ENCODE measurements at regions not wholly inside any gene's neighbourhood (a gene's known extent, or its start where the extent isn't known, plus 50 kb on each side); places are given as distances from the start of the nearest gene placed in this dataset.

- no peaks in the 10 kb centered on the region for H3K36me3 ChIP-seq (ENCODE audit: control insufficient read depth, insufficient read depth, low read length)
- H3K27me3 ChIP-seq (ENCODE audit: control insufficient read depth, insufficient read depth, low read length) = no peaks in the 10 kb centered on the region
- no peak overlapping the region for H3K9ac ChIP-seq (ENCODE audit: low read depth, low read length)
- H3K4me1 ChIP-seq (ENCODE audit: control insufficient read depth, insufficient read depth, low read length) = no peaks in the 10 kb centered on the region
- H3K9me3 ChIP-seq (ENCODE audit: control insufficient read depth, insufficient read depth, low read length) = no peaks in the 10 kb centered on the region
- no peak overlapping the region for H3K4me3 ChIP-seq (ENCODE audit: low read depth, low read length)
Measured at GRCh38 chr2:129741165-129741564, 238.3 kb upstream of the RAB6C start.

DNA sequence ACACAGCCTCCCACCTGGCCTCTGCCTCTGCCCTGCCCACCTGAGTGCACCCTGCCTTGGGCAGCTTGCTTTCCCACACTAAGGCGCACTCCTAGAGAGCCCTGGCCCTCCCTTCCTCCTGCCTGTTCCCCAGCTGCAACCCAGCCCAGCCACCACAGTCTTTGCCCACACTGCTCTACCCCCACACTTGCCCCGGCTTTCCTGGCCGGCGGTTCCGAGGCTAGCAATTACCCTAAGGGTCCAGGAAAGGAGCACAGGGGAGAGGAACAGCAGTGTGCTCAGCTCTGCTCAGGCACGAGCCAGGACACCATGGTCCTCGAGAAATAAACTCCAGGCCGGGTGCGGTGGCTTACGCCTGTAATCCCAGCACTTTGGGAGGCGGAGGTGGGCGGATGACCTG is 237.8 kb upstream of the RAB6C start:
- no peaks in the 10 kb centered on the region for H3K27me3 ChIP-seq (ENCODE audit: control insufficient read depth, insufficient read depth, low read length)
- H3K36me3 ChIP-seq (ENCODE audit: control insufficient read depth, insufficient read depth, low read length) = no peaks in the 10 kb centered on the region
- H3K4me1 ChIP-seq (ENCODE audit: control insufficient read depth, insufficient read depth, low read length) = no peaks in the 10 kb centered on the region
- no peak overlapping the region for H3K9ac ChIP-seq (ENCODE audit: low read depth, low read length)
- no peak overlapping the region for H3K4me3 ChIP-seq (ENCODE audit: low read depth, low read length)
- H3K9me3 ChIP-seq (ENCODE audit: control insufficient read depth, insufficient read depth, low read length) = no peaks in the 10 kb centered on the region

DNA sequence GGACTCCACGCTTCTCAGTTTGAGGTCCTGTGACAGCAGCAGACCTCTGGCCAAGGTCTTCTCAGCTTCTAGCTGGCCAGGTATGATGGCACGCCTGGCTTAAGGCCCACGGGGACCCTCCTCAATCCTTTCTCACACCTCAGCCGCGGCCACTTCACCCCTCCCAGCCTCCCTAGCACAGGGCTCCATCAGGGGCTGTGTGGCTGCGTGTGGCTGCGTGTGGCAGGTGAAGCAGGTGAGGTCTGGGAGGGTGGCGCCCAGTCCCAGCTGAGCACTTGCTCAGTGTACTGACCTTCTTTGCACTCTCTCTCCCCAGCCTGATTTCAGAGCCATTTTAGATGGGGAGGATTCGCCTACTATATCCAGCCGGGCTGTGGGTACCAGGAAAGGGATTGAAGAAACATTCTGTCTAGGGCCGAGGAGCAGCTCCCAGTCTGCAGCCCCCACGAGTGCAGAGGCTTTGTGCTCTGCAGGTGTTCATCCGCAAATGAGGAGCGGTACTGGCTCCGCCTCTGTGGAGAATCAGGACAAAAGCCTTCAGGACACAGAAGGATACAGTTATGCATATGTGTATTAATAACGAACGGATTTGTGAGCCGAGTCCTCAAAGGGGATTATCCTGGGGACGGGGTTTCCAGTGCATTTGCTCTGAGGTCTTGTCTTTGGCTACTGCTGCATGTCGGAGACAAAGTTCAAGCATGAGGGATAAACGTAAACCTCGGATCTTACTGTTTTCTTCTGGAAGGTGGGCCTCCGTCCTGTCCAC is 236.9 kb upstream of the RAB6C start:
- Histone ChIP-seq H3K36me3 (ENCODE audit: control insufficient read depth, insufficient read depth, low read length) (no peaks in the 10 kb centered on the region), H3K27me3 (ENCODE audit: control insufficient read depth, insufficient read depth, low read length) (no peaks in the 10 kb centered on the region), H3K4me1 (ENCODE audit: control insufficient read depth, insufficient read depth, low read length) (no peaks in the 10 kb centered on the region), H3K4me3 (ENCODE audit: low read depth, low read length) (no peak overlapping the region), H3K9me3 (ENCODE audit: control insufficient read depth, insufficient read depth, low read length) (no peaks in the 10 kb centered on the region), H3K9ac (ENCODE audit: low read depth, low read length) (no peak overlapping the region)

- Histone ChIP-seq H3K4me1 (ENCODE audit: control insufficient read depth, insufficient read depth, low read length) (no peaks in the 10 kb centered on the region), H3K36me3 (ENCODE audit: control insufficient read depth, insufficient read depth, low read length) (no peaks in the 10 kb centered on the region), H3K9me3 (ENCODE audit: control insufficient read depth, insufficient read depth, low read length) (no peaks in the 10 kb centered on the region), H3K4me3 (ENCODE audit: low read depth, low read length) (no peak overlapping the region), H3K9ac (ENCODE audit: low read depth, low read length) (no peak overlapping the region), H3K27me3 (ENCODE audit: control insufficient read depth, insufficient read depth, low read length) (no peaks in the 10 kb centered on the region)
Measured at GRCh38 chr2:129744141-129744540, 235.3 kb upstream of the RAB6C start.

DNA sequence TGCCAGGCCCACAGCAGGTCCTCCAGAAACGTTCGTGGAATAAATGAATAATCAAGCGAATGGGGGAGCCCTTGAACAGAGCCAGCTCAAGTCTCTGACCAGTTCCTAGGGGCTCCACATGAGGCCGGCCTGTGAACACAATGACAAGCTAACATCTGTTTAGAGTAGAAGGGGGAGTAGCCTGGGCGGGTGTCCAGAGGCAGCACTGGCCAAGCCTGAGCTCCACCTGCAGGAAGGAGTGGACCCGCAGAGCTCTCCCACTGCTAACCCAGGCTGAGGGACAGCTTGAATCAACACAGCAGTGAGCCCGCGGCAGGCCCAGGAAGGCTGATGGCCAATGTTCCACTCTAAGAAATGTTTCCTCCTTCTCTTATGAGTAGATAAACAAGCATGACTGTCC is 234.8 kb upstream of the RAB6C start:
- Histone ChIP-seq H3K4me1 (ENCODE audit: control insufficient read depth, insufficient read depth, low read length) (no peaks in the 10 kb centered on the region), H3K27me3 (ENCODE audit: control insufficient read depth, insufficient read depth, low read length) (no peaks in the 10 kb centered on the region), H3K36me3 (ENCODE audit: control insufficient read depth, insufficient read depth, low read length) (no peaks in the 10 kb centered on the region), H3K4me3 (ENCODE audit: low read depth, low read length) (no peak overlapping the region), H3K9ac (ENCODE audit: low read depth, low read length) (no peak overlapping the region), H3K9me3 (ENCODE audit: control insufficient read depth, insufficient read depth, low read length) (no peaks in the 10 kb centered on the region)

DNA sequence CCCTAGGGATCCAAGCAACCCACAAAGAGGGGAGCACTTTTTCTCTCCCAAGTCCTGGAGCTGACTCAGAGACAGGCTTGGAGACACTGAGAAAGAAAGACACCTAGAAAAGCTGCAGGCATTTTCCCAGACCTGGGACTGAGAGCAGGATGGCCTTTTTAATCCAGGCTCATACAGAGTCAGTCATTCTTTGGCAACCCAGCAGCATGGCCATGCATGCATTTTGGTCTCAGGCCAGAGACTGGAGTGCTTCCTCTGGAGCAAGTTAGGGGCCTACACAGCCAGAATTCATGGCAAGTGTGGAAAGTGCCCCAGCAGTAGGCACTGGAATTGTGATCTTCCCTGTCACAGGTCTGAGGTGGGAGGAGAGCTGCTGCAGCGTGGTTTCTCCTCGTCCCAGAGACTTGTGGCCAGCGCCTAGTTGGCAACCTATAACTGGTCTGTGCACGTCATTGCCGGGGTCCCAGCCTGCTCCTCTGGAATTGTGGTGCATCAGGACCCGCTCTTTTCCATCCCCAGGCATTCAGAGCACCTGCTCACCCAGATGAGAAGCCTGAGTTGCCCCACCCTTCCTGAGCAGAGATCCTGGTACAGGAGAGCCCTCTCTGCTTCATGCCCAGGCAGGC is 231.9 kb upstream of the RAB6C start:
- H3K4me3 ChIP-seq (ENCODE audit: low read depth, low read length) = no peak overlapping the region
- H3K4me1 ChIP-seq (ENCODE audit: control insufficient read depth, insufficient read depth, low read length) = no peaks in the 10 kb centered on the region
- no peaks in the 10 kb centered on the region for H3K36me3 ChIP-seq (ENCODE audit: control insufficient read depth, insufficient read depth, low read length)
- no peak overlapping the region for H3K9ac ChIP-seq (ENCODE audit: low read depth, low read length)
- no peaks in the 10 kb centered on the region for H3K27me3 ChIP-seq (ENCODE audit: control insufficient read depth, insufficient read depth, low read length)
- H3K9me3 ChIP-seq (ENCODE audit: control insufficient read depth, insufficient read depth, low read length) = no peaks in the 10 kb centered on the region

GRCh38 chr2:129748250-129748649 is 231.2 kb upstream of the RAB6C start:
- H3K4me1 ChIP-seq (ENCODE audit: control insufficient read depth, insufficient read depth, low read length) = no peaks in the 10 kb centered on the region
- no peaks in the 10 kb centered on the region for H3K36me3 ChIP-seq (ENCODE audit: control insufficient read depth, insufficient read depth, low read length)
- H3K9ac ChIP-seq (ENCODE audit: low read depth, low read length) = no peak overlapping the region
- H3K27me3 ChIP-seq (ENCODE audit: control insufficient read depth, insufficient read depth, low read length) = no peaks in the 10 kb centered on the region
- H3K4me3 ChIP-seq (ENCODE audit: low read depth, low read length) = no peak overlapping the region
- no peaks in the 10 kb centered on the region for H3K9me3 ChIP-seq (ENCODE audit: control insufficient read depth, insufficient read depth, low read length)

- Histone ChIP-seq H3K4me1 (ENCODE audit: control insufficient read depth, insufficient read depth, low read length) (no peaks in the 10 kb centered on the region), H3K36me3 (ENCODE audit: control insufficient read depth, insufficient read depth, low read length) (no peaks in the 10 kb centered on the region), H3K9me3 (ENCODE audit: control insufficient read depth, insufficient read depth, low read length) (no peaks in the 10 kb centered on the region), H3K27me3 (ENCODE audit: control insufficient read depth, insufficient read depth, low read length) (no peaks in the 10 kb centered on the region), H3K4me3 (ENCODE audit: low read depth, low read length) (no peak overlapping the region), H3K9ac (ENCODE audit: low read depth, low read length) (no peak overlapping the region)
Measured at GRCh38 chr2:129748653-129749052, 230.8 kb upstream of the RAB6C start.

DNA sequence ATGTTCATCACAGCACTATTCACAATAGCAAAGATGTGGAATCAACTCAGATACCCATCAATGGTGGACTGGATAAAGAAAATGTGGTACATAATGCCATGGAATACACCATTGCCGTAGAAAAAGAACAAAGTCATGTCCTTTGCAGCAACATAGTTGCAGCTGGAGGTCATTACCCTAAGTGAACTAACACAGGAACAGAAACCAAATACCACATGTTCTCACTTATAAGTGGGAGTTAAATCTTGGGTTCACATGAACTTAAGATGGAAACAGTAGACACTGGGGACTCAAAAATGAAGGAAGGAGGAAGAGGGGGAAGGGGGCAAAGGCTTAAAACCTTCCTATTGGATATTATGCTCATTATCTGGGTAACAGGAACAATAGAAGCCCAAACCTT is 228.1 kb upstream of the RAB6C start:
- H3K27me3 ChIP-seq (ENCODE audit: control insufficient read depth, insufficient read depth, low read length) = no peaks in the 10 kb centered on the region
- no peak overlapping the region for H3K4me3 ChIP-seq (ENCODE audit: low read depth, low read length)
- H3K4me1 ChIP-seq (ENCODE audit: control insufficient read depth, insufficient read depth, low read length) = no peaks in the 10 kb centered on the region
- no peaks in the 10 kb centered on the region for H3K36me3 ChIP-seq (ENCODE audit: control insufficient read depth, insufficient read depth, low read length)
- no peaks in the 10 kb centered on the region for H3K9me3 ChIP-seq (ENCODE audit: control insufficient read depth, insufficient read depth, low read length)
- H3K9ac ChIP-seq (ENCODE audit: low read depth, low read length) = no peak overlapping the region

DNA sequence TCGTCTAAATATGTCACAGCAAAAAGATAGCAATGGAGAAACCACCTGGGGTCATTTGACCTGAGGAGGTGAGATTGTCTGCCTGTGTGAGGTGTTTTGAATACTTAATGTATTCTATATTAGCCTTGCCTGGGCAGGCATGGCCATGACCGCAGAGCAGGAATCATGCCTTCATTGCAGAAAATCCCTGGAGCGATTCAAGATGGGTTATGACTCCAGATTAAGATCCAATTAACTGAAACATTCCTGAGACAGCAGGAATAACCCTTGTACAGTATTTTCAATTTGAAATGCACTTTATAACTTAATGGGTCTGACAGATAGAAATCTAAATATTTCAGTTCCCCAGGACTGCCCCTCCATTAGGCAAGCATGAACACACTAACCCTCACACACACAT is 227.3 kb upstream of the RAB6C start:
- Histone ChIP-seq H3K9me3 (ENCODE audit: control insufficient read depth, insufficient read depth, low read length) (no peaks in the 10 kb centered on the region), H3K4me3 (ENCODE audit: low read depth, low read length) (no peak overlapping the region), H3K36me3 (ENCODE audit: control insufficient read depth, insufficient read depth, low read length) (no peaks in the 10 kb centered on the region), H3K4me1 (ENCODE audit: control insufficient read depth, insufficient read depth, low read length) (no peaks in the 10 kb centered on the region), H3K27me3 (ENCODE audit: control insufficient read depth, insufficient read depth, low read length) (no peaks in the 10 kb centered on the region), H3K9ac (ENCODE audit: low read depth, low read length) (no peak overlapping the region)

DNA sequence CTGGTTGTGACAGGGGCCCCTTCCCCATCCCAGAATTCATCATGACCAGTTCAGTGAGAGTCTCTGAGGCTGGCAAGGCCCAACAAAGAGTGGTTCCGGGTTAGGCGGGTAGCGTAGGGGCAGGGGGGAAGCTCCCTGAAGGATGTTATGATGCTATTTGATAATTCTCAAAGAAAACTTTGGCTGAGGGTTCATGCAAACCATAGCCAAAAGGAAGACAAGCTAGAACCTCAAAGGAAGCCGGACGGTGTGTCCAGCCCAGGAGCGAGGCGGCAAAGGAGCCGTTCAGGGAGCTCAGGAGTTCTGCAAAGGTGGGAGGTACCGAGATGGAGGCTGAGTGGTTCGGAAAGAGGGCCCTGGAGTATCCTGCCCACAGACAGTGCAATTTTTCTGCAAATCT is 226.8 kb upstream of the RAB6C start:
- Histone ChIP-seq H3K4me3 (ENCODE audit: low read depth, low read length) (no peak overlapping the region), H3K9me3 (ENCODE audit: control insufficient read depth, insufficient read depth, low read length) (no peaks in the 10 kb centered on the region), H3K36me3 (ENCODE audit: control insufficient read depth, insufficient read depth, low read length) (no peaks in the 10 kb centered on the region), H3K4me1 (ENCODE audit: control insufficient read depth, insufficient read depth, low read length) (peaks cover 3% of the 10 kb centered on the region), H3K27me3 (ENCODE audit: control insufficient read depth, insufficient read depth, low read length) (no peaks in the 10 kb centered on the region), H3K9ac (ENCODE audit: low read depth, low read length) (no peak overlapping the region)

GRCh38 chr2:129753261-129753660 is 226.2 kb upstream of the RAB6C start:
- Histone ChIP-seq H3K4me1 (ENCODE audit: control insufficient read depth, insufficient read depth, low read length) (peaks cover 6% of the 10 kb centered on the region), H3K9me3 (ENCODE audit: control insufficient read depth, insufficient read depth, low read length) (no peaks in the 10 kb centered on the region), H3K4me3 (ENCODE audit: low read depth, low read length) (no peak overlapping the region), H3K36me3 (ENCODE audit: control insufficient read depth, insufficient read depth, low read length) (no peaks in the 10 kb centered on the region), H3K27me3 (ENCODE audit: control insufficient read depth, insufficient read depth, low read length) (no peaks in the 10 kb centered on the region), H3K9ac (ENCODE audit: low read depth, low read length) (no peak overlapping the region)
